Transverse colon (tissue), 4 donors: ENCODE measurements at regions not wholly inside any gene's neighbourhood (a gene's known extent, or its start where the extent isn't known, plus 50 kb on each side); places are given as distances from the start of the nearest gene placed in this dataset.

Experiments
- DNase-seq: peaks from one replicate; pipeline ENCODE4 v3.0.0-alpha.2; 2019
- H3K27ac ChIP-seq, 4 donors: fragments of 200-600 bp; sonication (generic); 2 replicates each; pipeline ENCODE4 v1.5.1; 2016 to 2018; ENCODE audit warnings: inconsistent platforms in 4 of 4
- H3K27me3 ChIP-seq: fragments of 200-600 bp; sonication (generic); 2 replicates; pipeline ENCODE4 v1.5.1; 2017; ENCODE audit warnings: inconsistent platforms
- H3K36me3 ChIP-seq, 4 donors: fragments of 200-600 bp; sonication (generic); 2 replicates each; pipeline ENCODE4 v1.5.1; 2017 to 2019; ENCODE audit warnings: inconsistent platforms in 4 of 4
- H3K4me1 ChIP-seq, 4 donors: fragments of 200-600 bp; sonication (generic); 2 replicates each; pipeline ENCODE4 v1.5.1; 2017 to 2020; ENCODE audit warnings: inconsistent platforms in 4 of 4
- H3K4me3 ChIP-seq, 4 donors: fragments of 200-600 bp; sonication (generic); 1 replicate in 1 of 4; 2 replicates in 3 of 4; pipeline versions ENCODE4 v1.5.1 to v1.6.1; 2017 to 2019; ENCODE audit warnings: inconsistent platforms in 4 of 4
- H3K9me3 ChIP-seq, 2 donors: fragments of 200-600 bp; sonication (generic); 2 replicates each; pipeline ENCODE4 v1.5.1; 2017 to 2019; ENCODE audit warnings: inconsistent platforms in 2 of 2
- EP300 ChIP-seq: sonication (generic); formaldehyde crosslinking; IDR thresholded peaks from one replicate; pipeline ENCODE4 v1.6.1; 2017; ENCODE audit warnings: antibody characterized with exemption, low read depth
- POLR2A ChIP-seq: fragments of 450-650 bp; IDR thresholded peaks from one replicate; pipeline ENCODE4 v1.6.1; 2016; ENCODE audit warnings: antibody characterized with exemption, mild to moderate bottlenecking, moderate library complexity
- POLR2AphosphoS5 ChIP-seq, 3 donors: sonication (generic); formaldehyde crosslinking; IDR thresholded peaks; one replicate each; pipeline ENCODE4 v1.6.1; 2016; ENCODE audit warnings: antibody characterized with exemption in 3 of 3
- WGBS, 2 donors: methylation state at CpG; one replicate each; pipeline ENCODE4 v1.1.5; 2018; ENCODE audit warnings: low coverage in 1 of 2; 5-methylcytosine and 5-hydroxymethylcytosine counted together
- in situ Hi-C, 4 donors: fragments of 200-750 bp; cut with MboI; loops; one replicate each; pipeline versions ENCODE4 v1.15.0 to v1.15.1; 2017; ENCODE audit warnings: low sequenced_read_pairs in 3 of 4, low pct_ligation_motif_present in 1 of 4, low pct_unique_long_range_greater_than_20kb in 1 of 4
- intact Hi-C: fragments of 100-400 bp; cut with DNase I; formaldehyde crosslinking; loops from one replicate; pipeline ENCODE4 v1.15.1; 2023; ENCODE audit warnings: low total_unique reads
- TF ChIP-seq, protein P1 (sequence below), 5 experiments: fragments of 200-600 bp in 3 of 5; fragments of 450-650 bp in 2 of 5; sonication (generic) in 3 of 5; IDR thresholded peaks; 1 replicate in 2 of 5; 2 replicates in 3 of 5; pipeline ENCODE4 v1.5.1; 2016 to 2017; ENCODE audit warnings: antibody characterized with exemption in 5 of 5, inconsistent platforms in 3 of 5, mild to moderate bottlenecking in 2 of 5, moderate library complexity in 1 of 5

DNA sequence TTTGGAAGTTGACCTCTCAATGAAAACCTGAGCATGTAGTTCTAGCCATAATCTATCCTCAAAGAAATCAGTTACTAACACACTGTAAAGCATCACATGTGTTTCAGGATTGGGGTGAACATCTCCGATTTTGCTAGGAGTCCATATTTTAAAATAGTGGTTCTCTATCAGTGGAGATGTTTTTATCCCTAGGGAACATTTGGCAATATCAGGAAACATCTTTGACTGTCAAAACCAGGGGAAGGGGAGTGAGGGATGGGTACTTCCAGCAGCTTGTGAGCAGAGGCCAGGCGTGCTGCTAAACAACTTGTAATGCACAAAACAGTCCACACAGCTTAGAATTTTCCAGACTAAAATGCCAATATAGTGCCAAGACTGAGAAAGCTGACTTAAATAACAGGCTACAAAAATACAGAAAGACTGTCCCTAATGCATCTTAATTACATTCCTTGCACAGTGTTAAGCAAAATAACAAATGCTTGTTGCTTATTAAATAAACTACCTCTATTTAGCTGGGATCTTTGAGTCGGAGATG, 120.9 kb downstream of the CRPPA start:
- DNase-seq: no peak
- in situ Hi-C loops: no loop called here

DNA sequence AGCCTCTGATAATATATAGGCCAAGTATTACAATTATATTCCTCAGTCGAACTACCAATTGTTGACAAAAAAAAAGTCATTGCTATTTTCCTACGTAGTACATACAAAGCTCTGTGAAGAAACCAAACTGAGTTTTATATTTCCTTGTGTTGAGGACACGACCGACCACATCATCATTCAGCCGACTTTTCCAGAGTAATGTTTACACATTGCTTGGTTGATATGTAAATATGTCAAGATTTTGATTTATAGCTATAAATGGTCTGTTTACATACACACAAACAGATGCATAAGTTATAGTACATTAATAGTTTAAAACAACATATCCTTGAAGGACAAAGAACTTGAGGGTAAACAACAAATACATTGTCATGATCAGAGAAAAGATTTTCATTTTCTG, 121.5 kb downstream of the CRPPA start:
- Histone ChIP-seq H3K36me3 (no peaks in the 10 kb centered on the region), H3K4me1 (peaks cover 0 to 7% (median 3%) of the 10 kb centered on the region in 4 donors), H3K9me3 (no peaks in the 10 kb centered on the region), H3K27ac (no peak overlapping the region), H3K4me3 (no peak overlapping the region), H3K27me3 (no peaks in the 10 kb centered on the region)
- in situ Hi-C loops: no loop called here
- intact Hi-C loops: no loop called here
- WGBS, 2 donors: 42 to 55% methylated on average over 5 of the region's 5 CpGs
- TF ChIP-seq, protein P1, sequence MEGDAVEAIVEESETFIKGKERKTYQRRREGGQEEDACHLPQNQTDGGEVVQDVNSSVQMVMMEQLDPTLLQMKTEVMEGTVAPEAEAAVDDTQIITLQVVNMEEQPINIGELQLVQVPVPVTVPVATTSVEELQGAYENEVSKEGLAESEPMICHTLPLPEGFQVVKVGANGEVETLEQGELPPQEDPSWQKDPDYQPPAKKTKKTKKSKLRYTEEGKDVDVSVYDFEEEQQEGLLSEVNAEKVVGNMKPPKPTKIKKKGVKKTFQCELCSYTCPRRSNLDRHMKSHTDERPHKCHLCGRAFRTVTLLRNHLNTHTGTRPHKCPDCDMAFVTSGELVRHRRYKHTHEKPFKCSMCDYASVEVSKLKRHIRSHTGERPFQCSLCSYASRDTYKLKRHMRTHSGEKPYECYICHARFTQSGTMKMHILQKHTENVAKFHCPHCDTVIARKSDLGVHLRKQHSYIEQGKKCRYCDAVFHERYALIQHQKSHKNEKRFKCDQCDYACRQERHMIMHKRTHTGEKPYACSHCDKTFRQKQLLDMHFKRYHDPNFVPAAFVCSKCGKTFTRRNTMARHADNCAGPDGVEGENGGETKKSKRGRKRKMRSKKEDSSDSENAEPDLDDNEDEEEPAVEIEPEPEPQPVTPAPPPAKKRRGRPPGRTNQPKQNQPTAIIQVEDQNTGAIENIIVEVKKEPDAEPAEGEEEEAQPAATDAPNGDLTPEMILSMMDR (IDR thresholded peaks at IDR 0.05): no peak
- TF ChIP-seq EP300 (no peak), POLR2AphosphoS5 (IDR thresholded peaks at IDR 0.05) (no peak), POLR2A (no peak)
- no peak for DNase-seq

More for the DNA sequence above, 120.9 kb downstream of the CRPPA start:
- peaks cover 0 to 7% (median 3%) of the 10 kb centered on the region in 4 donors for H3K4me1 ChIP-seq
- intact Hi-C loops: no loop called here
- H3K9me3 ChIP-seq: no peaks in the 10 kb centered on the region
- no peaks in the 10 kb centered on the region for H3K27me3 ChIP-seq
- H3K4me3 ChIP-seq: no peak overlapping the region
- no peak overlapping the region for H3K27ac ChIP-seq
- WGBS, 2 donors: 68 to 77% methylated on average over 3 of the region's 3 CpGs
- no peaks in the 10 kb centered on the region for H3K36me3 ChIP-seq
- TF ChIP-seq POLR2AphosphoS5 (IDR thresholded peaks at IDR 0.05) (no peak), POLR2A (no peak), EP300 (no peak)
- TF ChIP-seq, protein P1 (IDR thresholded peaks at IDR 0.05): no peak

DNA sequence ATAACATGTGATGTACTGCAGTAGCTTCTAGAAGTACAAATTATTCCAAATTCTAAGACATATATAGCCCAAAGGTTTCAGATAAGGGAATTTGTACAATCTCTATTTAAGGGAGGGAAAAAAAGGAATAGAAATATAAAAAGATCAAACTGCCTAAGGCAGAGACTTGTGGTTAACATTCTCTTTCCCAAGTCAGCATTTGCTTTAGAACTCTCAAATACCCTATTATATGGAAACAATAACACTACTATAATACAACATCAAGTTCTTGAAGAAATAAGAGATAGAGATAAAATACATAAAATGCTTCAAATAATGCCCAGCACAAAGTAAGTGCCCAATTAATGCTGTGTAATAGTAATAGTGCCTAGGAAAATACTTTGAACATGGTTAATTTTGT, 123.1 kb downstream of the CRPPA start:
- TF ChIP-seq EP300: no peak
- no peak for TF ChIP-seq POLR2AphosphoS5 (IDR thresholded peaks at IDR 0.05)
- TF ChIP-seq, protein P1 (IDR thresholded peaks at IDR 0.05): no peak
- TF ChIP-seq POLR2A: no peak
- H3K27ac ChIP-seq: no peak overlapping the region
- intact Hi-C loops: no loop called here
- H3K9me3 ChIP-seq: no peaks in the 10 kb centered on the region
- H3K36me3 ChIP-seq: no peaks in the 10 kb centered on the region
- H3K4me1 ChIP-seq: peaks cover 0 to 7% (median 3%) of the 10 kb centered on the region in 4 donors
- H3K27me3 ChIP-seq: no peaks in the 10 kb centered on the region
- no peak for DNase-seq
- H3K4me3 ChIP-seq: no peak overlapping the region
- in situ Hi-C loops: no loop called here

DNA sequence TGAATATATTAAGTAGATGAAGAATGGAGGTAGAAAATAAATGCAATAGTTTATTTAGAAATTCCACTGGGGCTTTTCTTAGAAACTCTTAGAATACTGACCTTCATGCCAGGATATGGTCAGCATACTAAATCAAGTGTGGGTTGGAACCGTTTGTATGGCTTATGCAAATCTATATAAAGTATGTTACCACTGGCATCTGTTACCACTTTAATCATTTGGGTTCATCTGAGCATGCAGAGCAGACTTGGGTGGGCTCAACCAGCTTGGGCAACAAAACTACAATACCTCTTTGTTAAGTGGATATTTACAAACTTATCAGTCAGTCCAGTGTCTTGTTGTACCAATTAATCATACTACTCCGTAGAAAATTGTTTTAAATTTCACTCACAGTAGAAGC, 125.8 kb downstream of the CRPPA start:
- 46 to 63% methylated on average over 2 of the region's 2 CpGs for WGBS, 2 donors
- Histone ChIP-seq H3K4me3 (no peak overlapping the region), H3K27ac (no peak overlapping the region), H3K27me3 (no peaks in the 10 kb centered on the region), H3K4me1 (peaks cover 0 to 7% (median 3%) of the 10 kb centered on the region in 4 donors), H3K9me3 (no peaks in the 10 kb centered on the region), H3K36me3 (no peaks in the 10 kb centered on the region)
- in situ Hi-C loops: no loop called here
- no peak for TF ChIP-seq EP300
- TF ChIP-seq POLR2AphosphoS5 (IDR thresholded peaks at IDR 0.05): no peak
- no peak for TF ChIP-seq POLR2A
- TF ChIP-seq, protein P1 (IDR thresholded peaks at IDR 0.05): no peak
- no peak for DNase-seq
- intact Hi-C loops: no loop called here
